SU-DHL-6 (cell line): ENCODE measurements at regions not wholly inside any gene's neighbourhood (a gene's known extent, or its start where the extent isn't known, plus 50 kb on each side); places are given as distances from the start of the nearest gene placed in this dataset.

Source experiments
- H2AFZ ChIP-seq: fragments of 200-600 bp; sonication (generic); 2 replicates; pipeline ENCODE4 v1.6.1; 2014; ENCODE audit warnings: low read depth, mild to moderate bottlenecking, moderate library complexity, mixed read lengths, antibody characterized with exemption, low read length; ENCODE audit not compliant: severe bottlenecking
- H3F3A ChIP-seq: fragments of 200-600 bp; shearing (Covaris generic); 2 replicates; pipeline ENCODE4 v1.6.0; 2016; ENCODE audit warnings: antibody characterized with exemption, mild to moderate bottlenecking; ENCODE audit not compliant: insufficient read depth
- H3K27ac ChIP-seq: fragments of 200-600 bp; sonication (generic); 2 replicates; pipeline ENCODE4 v1.5.1; 2016; ENCODE audit warnings: low read depth, mild to moderate bottlenecking, low read length, moderate library complexity, mixed read lengths
- H3K27me3 ChIP-seq: fragments of 200-600 bp; sonication (generic), shearing (Covaris generic); 2 replicates; pipeline ENCODE4 v1.6.0; 2014; ENCODE audit warnings: mild to moderate bottlenecking, low read length
- H3K36me3 ChIP-seq: fragments of 200-600 bp; sonication (generic); 2 replicates; pipeline ENCODE4 v1.6.1; 2014; ENCODE audit warnings: mild to moderate bottlenecking, low read length, mixed read lengths
- H3K4me2 ChIP-seq: fragments of 300-600, 200-600 bp; shearing (Covaris generic), sonication (generic); 2 replicates; pipeline ENCODE4 v1.6.0; 2014; ENCODE audit warnings: low read length, low read depth, mild to moderate bottlenecking; ENCODE audit not compliant: poor library complexity, severe bottlenecking
- H3K4me3 ChIP-seq: fragments of 200-600 bp; sonication (generic); 2 replicates; pipeline ENCODE4 v1.5.1; 2014; ENCODE audit warnings: antibody characterized with exemption, low read length, mild to moderate bottlenecking, mixed read lengths; ENCODE audit not compliant: insufficient read depth, poor library complexity, severe bottlenecking
- H3K79me2 ChIP-seq: fragments of 200-600 bp; sonication (generic); 2 replicates; pipeline ENCODE4 v1.6.1; 2014; ENCODE audit warnings: mild to moderate bottlenecking, low read length, moderate library complexity; ENCODE audit not compliant: insufficient read depth
- H3K9ac ChIP-seq: fragments of 200-600 bp; sonication (generic); 2 replicates; pipeline ENCODE4 v1.7.0; 2014; ENCODE audit warnings: mild to moderate bottlenecking, low read length
- H3K9me2 ChIP-seq: fragments of 200-600 bp; sonication (generic); replicated peaks from 2 replicates; pipeline ENCODE4 v1.6.1; 2014; ENCODE audit warnings: low read length; ENCODE audit not compliant: insufficient read depth
- H3K9me3 ChIP-seq: fragments of 200-600 bp; sonication (generic); 2 replicates; pipeline ENCODE4 v1.6.1; 2014; ENCODE audit warnings: low read length, mixed read lengths; ENCODE audit not compliant: insufficient read depth
- H4K20me1 ChIP-seq: fragments of 200-600 bp; sonication (generic); 2 replicates; pipeline ENCODE4 v1.6.1; 2014; ENCODE audit warnings: low read depth, mild to moderate bottlenecking, antibody characterized with exemption, low read length, moderate library complexity, mixed read lengths
- CTCF ChIP-seq: fragments of 200-600 bp; sonication (generic); IDR thresholded peaks from one replicate; pipeline ENCODE4 v1.5.1; 2017; ENCODE audit warnings: antibody characterized with exemption, mild to moderate bottlenecking, low read length, moderate library complexity; ENCODE audit not compliant: insufficient read depth, poor library complexity, severe bottlenecking
- EZH2phosphoT487 ChIP-seq: fragments of 200-600 bp; sonication (generic), shearing (Covaris generic); conservative IDR thresholded peaks from 2 replicates; pipeline ENCODE4 v1.6.1; 2018; ENCODE audit warnings: mild to moderate bottlenecking, antibody characterized with exemption, low read length, moderate library complexity, mixed read lengths

GRCh38 chr18:30135938-30136337, 906.6 kb downstream of the DSC3 start:
- H3K27ac ChIP-seq, result no peak overlapping the region
- no peak overlapping the region for H3K9ac ChIP-seq
- H3F3A ChIP-seq, result no peaks in the 10 kb centered on the region
- H3K27me3 ChIP-seq, result no peaks in the 10 kb centered on the region
- H3K4me3 ChIP-seq, result no peak overlapping the region
- H3K9me2 ChIP-seq, result no peaks in the 10 kb centered on the region
- H3K36me3 ChIP-seq, result no peaks in the 10 kb centered on the region
- no peak for TF ChIP-seq EZH2phosphoT487
- no peak for TF ChIP-seq CTCF
- 0 out of 2 replicates have a peak, but pooled peaks cover 3% of the 10 kb centered on the region for H3K9me3 ChIP-seq
- no peaks in the 10 kb centered on the region for H4K20me1 ChIP-seq
- H2AFZ ChIP-seq, result no peak overlapping the region
- no peak overlapping the region for H3K4me2 ChIP-seq
- no peaks in the 10 kb centered on the region for H3K79me2 ChIP-seq

GRCh38 chr18:30134020-30134419, 908.5 kb downstream of the DSC3 start:
- H2AFZ ChIP-seq, result no peak overlapping the region
- H3K9me3 ChIP-seq, result peaks cover 13% of the 10 kb centered on the region; the same call in 1 of the 2 replicates
- no peak overlapping the region for H3K4me3 ChIP-seq
- H3K4me2 ChIP-seq, result no peak overlapping the region
- H3K27me3 ChIP-seq, result no peaks in the 10 kb centered on the region
- TF ChIP-seq CTCF, result no peak
- TF ChIP-seq EZH2phosphoT487, result no peak
- no peaks in the 10 kb centered on the region for H3K36me3 ChIP-seq
- no peaks in the 10 kb centered on the region for H3K79me2 ChIP-seq
- no peaks in the 10 kb centered on the region for H3F3A ChIP-seq
- H3K27ac ChIP-seq, result no peak overlapping the region
- H3K9me2 ChIP-seq, result no peaks in the 10 kb centered on the region
- no peak overlapping the region for H3K9ac ChIP-seq
- no peaks in the 10 kb centered on the region for H4K20me1 ChIP-seq

GRCh38 chr18:30132959-30133358, 909.6 kb downstream of the DSC3 start:
- no peak overlapping the region for H2AFZ ChIP-seq
- H3F3A ChIP-seq, result no peaks in the 10 kb centered on the region
- H3K27ac ChIP-seq, result no peak overlapping the region
- no peaks in the 10 kb centered on the region for H3K36me3 ChIP-seq
- peaks cover 13% of the 10 kb centered on the region; the same call in 1 of the 2 replicates for H3K9me3 ChIP-seq
- no peaks in the 10 kb centered on the region for H3K9me2 ChIP-seq
- H3K9ac ChIP-seq, result no peak overlapping the region
- H3K4me2 ChIP-seq, result no peak overlapping the region
- no peak for TF ChIP-seq EZH2phosphoT487
- TF ChIP-seq CTCF, result no peak
- no peaks in the 10 kb centered on the region for H3K27me3 ChIP-seq
- no peak overlapping the region for H3K4me3 ChIP-seq
- no peaks in the 10 kb centered on the region for H3K79me2 ChIP-seq
- H4K20me1 ChIP-seq, result no peaks in the 10 kb centered on the region

- Histone ChIP-seq H3K27me3 (no peaks in the 10 kb centered on the region), H4K20me1 (no peaks in the 10 kb centered on the region), H2AFZ (no peak overlapping the region), H3K9ac (no peak overlapping the region), H3K4me2 (no peak overlapping the region), H3F3A (no peaks in the 10 kb centered on the region), H3K9me3 (no peaks in the 10 kb centered on the region), H3K4me3 (no peak overlapping the region), H3K27ac (no peak overlapping the region), H3K36me3 (no peaks in the 10 kb centered on the region), H3K79me2 (no peaks in the 10 kb centered on the region), H3K9me2 (no peaks in the 10 kb centered on the region; the same call in 1 of the 2 replicates)
- TF ChIP-seq CTCF (no peak), EZH2phosphoT487 (no peak)
These were observed 921.1 kb downstream of the DSC3 start for GRCh38 chr18:30121397-30121796.
